GM21529 (cell line): ENCODE measurements at regions not wholly inside any gene's neighbourhood (a gene's known extent, or its start where the extent isn't known, plus 50 kb on each side); places are given as distances from the start of the nearest gene placed in this dataset.
"Not testable (repeated sequence)": the region's sequence is repeated elsewhere in the genome, so short reads cannot be mapped to it uniquely, and the experiment has no call there.

Source experiments
- ATAC-seq: cut with Tn5 transposase; IDR thresholded peaks from one replicate; pipeline ENCODE4 v1.9.1; 2021; ENCODE audit not compliant: unreplicated experiment

DNA sequence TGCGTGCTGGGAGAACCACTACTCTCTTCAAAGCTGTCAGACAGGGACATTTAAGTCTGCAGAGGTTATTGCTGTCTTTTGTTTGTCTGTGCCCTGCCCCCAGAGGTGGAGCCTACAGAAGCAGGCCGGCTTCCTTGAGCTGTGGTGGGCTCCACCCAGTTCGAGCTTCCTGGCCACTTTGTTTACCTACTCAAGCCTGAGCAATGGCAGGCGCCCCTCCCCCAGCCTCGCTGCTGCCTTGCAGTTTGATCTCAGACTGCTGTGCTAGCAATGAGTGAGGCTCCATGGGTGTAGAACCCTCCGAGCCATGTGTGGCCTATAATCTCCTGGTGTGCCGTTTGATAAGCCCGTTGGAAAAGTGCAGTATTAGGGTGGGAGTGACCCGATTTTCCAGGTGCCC lies 542.5 kb upstream of the KLF4 start:
- ATAC-seq, result not testable (repeated sequence)

- not testable (repeated sequence) for ATAC-seq
Observed at GRCh38 chr9:108031221-108031620, 541.7 kb upstream of the KLF4 start.

DNA sequence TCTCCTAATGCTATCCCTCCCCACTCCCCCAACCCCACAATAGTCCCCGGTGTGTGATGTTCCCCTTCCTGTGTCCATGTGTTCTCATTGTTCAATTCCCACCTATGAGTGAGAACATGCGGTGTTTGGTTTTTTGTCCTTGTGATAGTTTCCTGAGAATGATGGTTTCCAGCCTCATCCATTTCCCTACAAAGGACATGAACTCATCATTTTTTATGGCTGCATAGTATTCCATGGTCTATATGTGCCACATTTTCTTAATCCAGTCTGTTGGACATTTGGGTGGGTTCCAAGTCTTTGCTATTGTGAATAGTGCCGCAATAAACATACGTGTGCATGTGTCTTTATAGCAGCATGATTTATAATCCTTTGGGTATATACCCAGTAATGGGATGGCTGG lies 537.1 kb upstream of the KLF4 start:
- ATAC-seq, result not testable (repeated sequence)

- ATAC-seq, result no peak
Observed at GRCh38 chr9:108024604-108025003, 535.0 kb upstream of the KLF4 start.

- no peak for ATAC-seq
Observed at GRCh38 chr9:108022246-108022935, 532.8 kb upstream of the KLF4 start.

DNA sequence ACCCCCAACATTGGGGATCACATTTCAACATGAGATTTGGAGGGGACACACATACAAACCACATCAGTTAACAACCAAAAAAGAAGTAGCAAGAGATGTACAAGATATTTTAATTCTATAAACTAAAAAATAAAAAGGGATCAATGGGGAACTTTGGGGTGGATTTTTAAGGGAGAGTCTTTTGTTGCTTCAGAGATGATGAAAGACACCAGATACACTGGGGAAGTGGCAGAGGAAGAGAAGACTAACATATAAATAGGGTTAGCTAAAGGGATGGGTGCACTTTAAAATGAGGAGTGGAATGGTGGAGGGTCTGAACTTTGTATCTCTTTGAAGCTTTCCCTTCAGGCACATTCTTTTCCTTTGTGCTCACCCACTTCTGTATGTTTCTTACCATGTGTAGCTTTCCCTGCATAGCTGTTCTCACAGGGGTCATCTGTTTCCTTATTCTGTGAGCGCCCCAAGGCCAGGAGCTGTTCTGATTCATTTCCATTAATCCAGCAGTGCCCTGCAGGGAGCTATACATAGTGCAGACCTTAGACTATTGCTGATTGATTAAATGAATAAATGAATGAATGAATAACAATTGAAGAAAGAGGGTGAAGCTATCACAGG lies 531.6 kb upstream of the KLF4 start:
- ATAC-seq, result no peak

- no peak for ATAC-seq
Observed at GRCh38 chr9:108019821-108020220, 530.3 kb upstream of the KLF4 start.

DNA sequence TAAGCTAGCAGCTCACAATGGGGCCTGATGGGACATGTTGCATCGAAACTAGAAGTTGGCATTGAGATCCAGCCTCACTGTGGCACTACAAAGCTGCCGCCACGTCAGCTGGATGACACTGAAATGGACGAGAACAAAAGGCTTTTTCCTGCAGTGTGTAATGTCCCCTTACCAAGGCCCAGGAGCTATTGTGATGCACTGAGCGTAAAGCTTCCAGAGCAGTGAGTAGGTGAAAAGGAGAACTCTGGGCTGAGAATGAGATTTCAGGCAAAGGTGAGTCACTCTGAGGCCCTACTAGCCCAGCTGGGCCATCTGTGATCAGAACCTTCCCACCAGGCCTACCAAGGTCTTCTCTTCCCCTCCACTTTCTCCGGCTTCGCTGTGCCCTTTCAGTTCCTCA lies 528.1 kb upstream of the KLF4 start:
- no peak for ATAC-seq

DNA sequence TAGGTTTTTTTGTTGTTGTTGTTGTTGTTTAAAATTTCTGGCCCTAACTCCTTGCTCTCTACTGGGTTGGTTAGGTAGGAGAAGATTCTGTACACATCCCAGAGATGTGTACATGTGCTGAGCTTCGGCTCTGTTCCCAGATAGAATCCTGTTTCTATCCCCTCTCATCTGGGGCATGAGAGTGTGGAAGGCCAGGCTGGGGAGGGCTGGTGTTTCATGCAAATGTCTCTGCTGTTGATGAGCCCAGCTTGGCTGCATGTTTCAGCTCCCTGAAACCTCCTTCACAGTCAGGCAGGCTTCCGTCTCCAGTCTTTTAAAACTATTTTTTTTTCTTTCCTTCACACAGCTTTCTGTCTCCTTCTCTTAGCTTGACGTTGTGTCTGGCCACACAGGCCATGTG lies 526.9 kb upstream of the KLF4 start:
- no peak for ATAC-seq

DNA sequence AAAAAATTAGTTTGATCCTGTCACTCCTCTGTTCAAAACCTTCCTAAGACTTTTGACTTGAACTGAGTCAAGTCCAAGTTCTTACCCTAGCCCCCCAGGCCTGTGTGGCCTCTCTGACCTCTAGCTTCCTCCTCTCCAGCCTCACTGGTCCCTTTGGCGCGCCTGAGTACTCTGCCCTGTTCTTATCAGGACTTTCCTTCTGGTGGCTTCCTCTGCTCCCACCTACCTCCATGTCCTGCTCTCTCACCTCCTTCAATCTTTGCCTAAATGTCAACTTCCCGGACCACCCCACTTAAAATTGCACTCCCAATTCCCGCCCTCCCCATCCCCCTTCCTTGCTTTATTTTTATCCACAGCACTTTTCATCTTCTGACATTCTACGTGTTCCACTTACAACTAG lies 526.1 kb upstream of the KLF4 start:
- no peak for ATAC-seq

DNA sequence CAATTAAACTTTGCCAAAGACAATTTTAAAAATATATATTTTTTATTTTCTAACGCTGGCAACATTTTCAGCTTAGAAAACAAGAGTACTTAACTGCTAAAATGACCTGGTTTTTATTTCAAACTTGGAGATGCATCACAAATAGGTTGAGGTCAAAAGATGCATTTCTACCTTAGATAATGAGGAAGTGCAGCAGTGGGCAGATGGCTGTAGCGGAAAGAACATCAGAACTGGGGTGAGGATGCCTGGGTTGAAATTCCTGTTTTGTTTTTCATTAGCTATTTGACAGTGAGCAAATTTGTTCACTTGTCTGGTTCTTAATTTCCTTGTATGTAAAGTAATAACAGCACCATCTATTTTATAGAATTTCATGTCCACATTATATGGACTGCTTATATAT lies 524.8 kb upstream of the KLF4 start:
- ATAC-seq, result no peak

- no peak for ATAC-seq
Observed at GRCh38 chr9:108012886-108013665, 523.5 kb upstream of the KLF4 start.

- ATAC-seq, result no peak
Observed at GRCh38 chr9:108012405-108012804, 522.8 kb upstream of the KLF4 start.

DNA sequence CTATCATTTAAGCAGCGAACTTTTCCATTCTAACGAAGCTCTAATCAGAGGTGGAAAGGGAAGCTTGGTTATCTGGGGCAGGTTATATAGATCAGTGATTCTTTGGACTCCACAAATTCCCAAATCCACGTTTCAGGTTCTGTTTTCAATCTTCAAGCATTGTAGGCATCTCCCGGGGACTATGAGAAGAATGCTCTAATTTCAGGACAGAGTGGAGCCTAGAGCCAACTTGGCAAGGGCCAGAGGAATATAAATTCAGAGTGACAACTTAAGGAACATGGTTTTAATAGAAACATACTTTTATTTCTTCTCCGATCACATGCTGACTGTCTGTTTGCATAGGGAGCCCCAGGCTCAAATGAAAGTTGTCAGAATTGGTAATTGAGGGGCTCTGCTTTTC lies 514.0 kb upstream of the KLF4 start:
- ATAC-seq, result no peak

- ATAC-seq, result no peak
Observed at GRCh38 chr9:108002371-108002956, 512.9 kb upstream of the KLF4 start.

DNA sequence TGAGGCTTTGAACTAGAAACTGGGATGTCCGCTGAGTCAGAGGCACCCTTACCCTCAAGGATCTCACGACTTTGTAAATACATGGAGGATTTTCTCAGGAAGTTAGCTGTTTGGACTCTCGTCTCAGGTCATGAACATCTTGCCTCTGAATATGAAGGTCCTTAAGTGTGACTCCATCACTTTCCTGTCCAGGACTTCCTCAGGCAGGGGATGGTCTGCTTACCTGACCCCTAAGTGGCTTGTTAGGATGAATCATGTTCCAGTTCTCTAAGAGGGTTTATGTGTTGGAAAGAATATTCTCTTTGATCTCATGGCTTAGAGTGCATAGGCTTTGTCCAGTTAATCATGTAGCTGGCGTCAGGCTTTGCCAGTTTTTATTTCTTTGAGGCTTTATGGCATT lies 511.7 kb upstream of the KLF4 start:
- no peak for ATAC-seq

GRCh38 chr9:107999890-108000289 lies 510.3 kb upstream of the KLF4 start:
- ATAC-seq, result no peak

- no peak for ATAC-seq
Observed at GRCh38 chr9:107999011-107999410, 509.4 kb upstream of the KLF4 start.

DNA sequence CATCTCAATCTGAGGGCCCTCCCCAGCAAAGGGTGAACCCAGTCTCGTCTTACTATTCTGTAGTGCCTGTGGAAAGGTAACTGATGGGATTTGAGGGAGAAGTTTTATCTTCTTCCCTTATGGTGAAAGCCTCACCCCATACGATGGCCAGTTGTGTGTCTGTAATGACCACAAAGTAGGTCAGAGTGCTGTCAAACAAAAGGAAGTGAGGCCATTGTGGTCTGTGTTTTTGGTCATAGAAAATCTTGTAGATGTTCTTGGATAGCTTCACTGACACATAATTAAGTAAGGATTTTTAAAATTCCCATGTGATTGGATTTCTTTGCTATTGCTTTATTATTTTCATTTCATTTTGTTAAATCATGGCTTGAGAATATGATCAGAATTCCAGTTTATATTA lies 505.1 kb upstream of the KLF4 start:
- ATAC-seq, result no peak

DNA sequence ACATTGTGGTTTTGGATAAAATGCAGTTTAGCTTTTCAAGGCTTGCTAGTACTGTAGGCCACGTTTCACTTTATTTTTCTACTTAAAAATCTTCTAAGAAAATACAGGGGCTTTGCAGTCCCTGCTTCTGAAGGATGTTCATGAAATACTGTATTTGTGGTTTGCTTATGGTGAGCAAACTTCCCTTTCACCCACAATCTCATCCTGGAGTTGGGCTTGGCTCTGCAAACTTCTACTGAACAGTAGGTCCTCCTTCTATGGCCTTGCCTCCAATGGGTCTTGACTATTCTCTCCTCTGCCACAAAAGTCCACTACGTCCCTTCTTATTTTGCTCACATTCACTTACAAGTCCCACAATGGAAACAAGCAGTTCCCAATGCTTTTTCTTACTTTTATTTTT lies 502.7 kb upstream of the KLF4 start:
- no peak for ATAC-seq

DNA sequence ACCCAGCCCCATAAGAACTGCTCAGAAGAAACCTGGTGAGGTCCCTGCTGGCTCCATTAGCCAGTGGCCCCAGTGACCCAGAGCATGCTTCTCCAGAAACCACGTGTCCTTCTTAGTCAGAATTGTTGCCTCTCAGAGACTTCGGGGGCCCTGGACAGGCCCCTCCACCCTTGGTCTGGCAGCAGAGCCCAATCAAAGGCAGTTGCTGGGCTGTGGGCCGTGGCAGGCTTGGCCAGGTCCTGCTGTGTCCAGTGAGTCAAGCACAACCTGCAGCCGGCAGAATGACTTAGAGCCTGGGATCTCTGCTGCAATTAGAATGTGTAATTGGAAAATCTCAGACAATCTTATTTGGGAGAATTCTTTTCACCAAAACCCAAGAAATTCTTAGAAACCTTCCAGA lies 502.0 kb upstream of the KLF4 start:
- ATAC-seq, result no peak

DNA sequence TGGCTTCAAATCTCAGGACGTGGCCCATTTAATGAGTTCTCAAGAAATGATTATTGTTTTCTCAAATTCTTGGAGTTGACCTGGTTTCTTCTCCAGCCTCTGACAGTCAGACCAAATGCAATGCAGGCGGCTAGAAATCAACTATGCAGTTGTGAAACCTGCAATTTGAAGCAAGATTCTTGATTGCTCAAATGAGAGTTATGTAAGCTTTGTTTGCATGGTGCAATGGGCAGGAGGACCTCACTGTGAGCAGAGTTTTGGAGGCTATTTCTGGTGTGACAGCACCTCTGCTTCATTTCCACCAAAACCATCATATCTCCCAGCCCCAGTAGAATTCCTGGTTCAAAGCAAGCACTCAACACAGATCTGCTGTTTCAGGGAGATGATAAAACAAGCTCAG lies 500.0 kb upstream of the KLF4 start:
- ATAC-seq, result no peak
